ENCODE measurements at regions not wholly inside any gene's neighbourhood (a gene's known extent, or its start where the extent isn't known, plus 50 kb on each side); places are given as distances from the start of the nearest gene placed in this dataset.

DNA sequence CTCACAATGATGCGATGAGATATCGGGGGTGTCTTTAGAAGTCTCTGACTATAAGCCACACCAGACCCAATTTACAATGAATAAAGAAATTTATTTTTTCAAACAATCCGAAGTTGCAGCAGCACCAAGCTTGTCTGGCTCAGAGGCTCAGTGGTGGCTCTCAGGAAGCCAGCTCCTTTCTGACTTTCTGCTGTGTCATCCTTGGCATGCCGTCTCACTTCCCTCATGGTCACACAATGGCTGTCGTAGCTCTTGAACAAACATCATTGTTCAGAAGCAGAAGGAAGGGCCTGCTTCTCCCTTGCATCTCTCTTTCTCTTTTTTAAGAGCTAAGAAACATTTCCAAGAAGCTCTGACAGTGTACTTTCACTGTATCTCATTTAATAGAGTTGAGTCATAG is 299.0 kb downstream of the DOK5 start:
- 69 to 71% methylated on average over 5 of the region's 5 CpGs for WGBS, 2 donors
- DNase-seq (no peak), ATAC-seq (ENCODE audit: low FRiP score in 2 of 2) (no peak)
- TF ChIP-seq EP300 (IDR thresholded peaks at IDR 0.05) (no peak), POLR2AphosphoS5 (IDR thresholded peaks at IDR 0.05) (no peak), POLR2A (IDR thresholded peaks at IDR 0.05) (no peak)
- TF ChIP-seq, protein P1, sequence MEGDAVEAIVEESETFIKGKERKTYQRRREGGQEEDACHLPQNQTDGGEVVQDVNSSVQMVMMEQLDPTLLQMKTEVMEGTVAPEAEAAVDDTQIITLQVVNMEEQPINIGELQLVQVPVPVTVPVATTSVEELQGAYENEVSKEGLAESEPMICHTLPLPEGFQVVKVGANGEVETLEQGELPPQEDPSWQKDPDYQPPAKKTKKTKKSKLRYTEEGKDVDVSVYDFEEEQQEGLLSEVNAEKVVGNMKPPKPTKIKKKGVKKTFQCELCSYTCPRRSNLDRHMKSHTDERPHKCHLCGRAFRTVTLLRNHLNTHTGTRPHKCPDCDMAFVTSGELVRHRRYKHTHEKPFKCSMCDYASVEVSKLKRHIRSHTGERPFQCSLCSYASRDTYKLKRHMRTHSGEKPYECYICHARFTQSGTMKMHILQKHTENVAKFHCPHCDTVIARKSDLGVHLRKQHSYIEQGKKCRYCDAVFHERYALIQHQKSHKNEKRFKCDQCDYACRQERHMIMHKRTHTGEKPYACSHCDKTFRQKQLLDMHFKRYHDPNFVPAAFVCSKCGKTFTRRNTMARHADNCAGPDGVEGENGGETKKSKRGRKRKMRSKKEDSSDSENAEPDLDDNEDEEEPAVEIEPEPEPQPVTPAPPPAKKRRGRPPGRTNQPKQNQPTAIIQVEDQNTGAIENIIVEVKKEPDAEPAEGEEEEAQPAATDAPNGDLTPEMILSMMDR (IDR thresholded peaks at IDR 0.05): no peak
- H3K4me1 ChIP-seq: no peaks in the 10 kb centered on the region
- no peaks in the 10 kb centered on the region for H3K36me3 ChIP-seq
- H3K27ac ChIP-seq: no peak overlapping the region
- no peak overlapping the region for H3K4me3 ChIP-seq
- H3K9me3 ChIP-seq: no peaks in the 10 kb centered on the region
- no peaks in the 10 kb centered on the region for H3K27me3 ChIP-seq

DNA sequence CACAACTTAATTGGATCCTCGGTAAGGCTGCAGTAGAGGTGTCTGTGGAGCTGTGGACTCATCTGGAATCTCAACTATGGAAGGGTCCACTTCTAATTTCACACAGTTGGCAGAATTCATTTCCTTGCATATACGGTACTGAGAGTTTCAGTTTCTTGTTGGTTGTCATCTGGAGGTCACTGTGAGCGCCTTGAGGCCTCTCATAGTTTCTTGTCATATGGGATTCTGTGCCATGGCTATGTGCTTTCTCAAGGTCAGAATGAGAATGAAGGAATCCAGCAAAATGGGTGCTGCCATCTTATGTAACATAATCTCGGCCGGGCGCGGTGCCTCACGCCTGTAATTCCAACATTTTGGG is 298.2 kb downstream of the DOK5 start:
- Histone ChIP-seq H3K4me1 (no peaks in the 10 kb centered on the region), H3K27me3 (no peaks in the 10 kb centered on the region), H3K36me3 (no peaks in the 10 kb centered on the region), H3K27ac (no peak overlapping the region), H3K4me3 (no peak overlapping the region), H3K9me3 (no peaks in the 10 kb centered on the region)
- DNase-seq: peak in 1 of 2 donors; percentile 13
- 75 to 87% methylated on average over 7 to 8 of the region's 8 CpGs for WGBS, 2 donors
- TF ChIP-seq POLR2A (IDR thresholded peaks at IDR 0.05): no peak
- TF ChIP-seq EP300 (IDR thresholded peaks at IDR 0.05): no peak
- no peak for TF ChIP-seq POLR2AphosphoS5 (IDR thresholded peaks at IDR 0.05)
- TF ChIP-seq, protein P1 (IDR thresholded peaks at IDR 0.05): no peak
- ATAC-seq (ENCODE audit: low FRiP score in 2 of 2): no peak

DNA sequence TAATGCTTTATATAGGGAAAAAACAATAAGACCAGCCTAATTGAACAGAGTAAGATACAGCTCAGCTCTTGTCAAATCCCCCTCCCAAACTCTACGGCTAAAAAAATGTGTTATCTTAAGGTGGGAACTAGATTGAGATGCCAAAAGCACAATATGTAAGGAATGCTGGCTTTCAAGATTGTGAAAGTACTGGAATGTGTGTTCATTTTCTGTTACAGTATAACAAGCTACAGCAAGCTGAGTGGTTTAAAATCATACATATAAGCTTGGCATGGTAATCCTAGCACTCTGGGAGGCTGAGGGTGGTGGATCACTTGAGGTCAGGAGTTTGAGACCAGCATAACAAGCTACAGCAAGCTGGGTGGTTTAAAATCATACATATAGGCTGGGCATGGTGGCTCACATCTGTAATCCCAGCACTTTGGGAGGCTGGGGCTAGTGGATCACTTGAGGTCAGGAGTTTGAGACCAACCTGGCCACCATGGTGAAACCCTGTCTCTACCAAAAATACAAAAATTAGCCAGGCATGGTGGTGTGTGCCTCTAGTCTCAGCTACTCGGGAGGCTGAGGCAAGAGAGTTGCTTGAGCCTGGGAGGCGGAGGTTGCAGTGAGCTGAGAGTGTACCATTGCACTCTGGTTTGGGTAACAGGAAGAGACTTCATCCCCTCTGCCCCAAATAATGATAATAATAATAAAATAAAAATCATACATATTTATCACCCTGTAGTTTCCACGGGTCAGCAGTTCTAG is 297.7 kb downstream of the DOK5 start:
- Histone ChIP-seq H3K27ac (no peak overlapping the region), H3K27me3 (no peaks in the 10 kb centered on the region), H3K9me3 (no peaks in the 10 kb centered on the region), H3K36me3 (no peaks in the 10 kb centered on the region), H3K4me3 (no peak overlapping the region), H3K4me1 (no peaks in the 10 kb centered on the region)
- 70 to 76% methylated on average over 4 of the region's 4 CpGs for WGBS, 2 donors
- no peak for DNase-seq
- TF ChIP-seq, protein P1 (IDR thresholded peaks at IDR 0.05): no peak
- TF ChIP-seq EP300 (IDR thresholded peaks at IDR 0.05): no peak
- ATAC-seq (ENCODE audit: low FRiP score in 2 of 2): no peak

DNA sequence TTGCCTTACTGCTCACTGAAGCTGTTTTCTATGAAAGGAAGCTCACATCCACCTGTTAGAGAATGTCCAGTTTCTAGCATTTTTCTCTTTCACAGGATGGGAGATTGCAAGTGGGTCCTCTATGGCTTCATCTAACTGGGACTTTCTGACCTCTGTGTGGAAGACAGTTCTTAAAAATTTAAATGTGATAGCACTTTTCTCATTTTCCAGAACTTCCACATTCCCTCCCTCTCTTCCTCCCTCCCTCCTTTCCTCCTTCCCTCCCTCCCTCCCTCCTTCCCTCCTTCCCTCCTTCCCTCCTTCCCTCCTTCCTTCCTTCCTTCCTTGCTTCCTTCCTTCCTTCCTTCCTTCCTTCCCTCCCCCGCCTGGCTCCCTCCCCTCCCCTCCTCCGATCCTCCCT is 291.1 kb downstream of the DOK5 start:
- no peak for DNase-seq
- Histone ChIP-seq H3K4me3 (no peak overlapping the region), H3K4me1 (no peaks in the 10 kb centered on the region), H3K27me3 (no peaks in the 10 kb centered on the region), H3K36me3 (no peaks in the 10 kb centered on the region), H3K9me3 (no peaks in the 10 kb centered on the region), H3K27ac (no peak overlapping the region)
- 60 to 77% methylated on average over 2 of the region's 2 CpGs for WGBS, 2 donors
- TF ChIP-seq EP300 (IDR thresholded peaks at IDR 0.05) (no peak), POLR2AphosphoS5 (IDR thresholded peaks at IDR 0.05) (no peak), POLR2A (IDR thresholded peaks at IDR 0.05) (no peak)
- TF ChIP-seq, protein P1 (IDR thresholded peaks at IDR 0.05): no peak
- no peak for ATAC-seq (ENCODE audit: low FRiP score in 2 of 2)

DNA sequence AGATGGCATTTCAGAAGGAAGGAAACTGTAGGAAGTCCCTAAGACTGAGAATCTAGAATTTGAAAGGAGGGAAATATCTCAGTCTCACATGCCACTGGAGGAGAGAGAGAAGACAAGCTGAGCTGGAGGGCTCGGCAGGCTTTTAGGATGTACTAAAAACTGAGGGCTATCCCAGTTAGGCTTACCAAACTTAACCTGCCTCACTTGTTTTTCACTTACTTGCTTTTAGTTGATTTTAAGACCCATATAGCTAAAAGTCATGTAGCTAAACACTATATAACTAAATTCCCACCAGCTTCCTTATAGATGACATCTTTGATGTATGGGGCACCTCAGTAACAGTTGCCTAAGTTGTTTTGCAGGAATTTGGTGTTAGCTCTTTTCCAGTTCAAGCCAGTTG is 288.0 kb downstream of the DOK5 start:
- ATAC-seq (ENCODE audit: low FRiP score in 2 of 2) (no peak), DNase-seq (no peak)
- H3K4me1 ChIP-seq: no peaks in the 10 kb centered on the region
- no peak overlapping the region for H3K4me3 ChIP-seq
- no peaks in the 10 kb centered on the region for H3K27me3 ChIP-seq
- H3K27ac ChIP-seq: no peak overlapping the region
- H3K36me3 ChIP-seq: no peaks in the 10 kb centered on the region
- 92 to 93% methylated on average over 1 of the region's 1 CpG for WGBS, 2 donors
- TF ChIP-seq EP300 (IDR thresholded peaks at IDR 0.05) (no peak), POLR2AphosphoS5 (IDR thresholded peaks at IDR 0.05) (no peak), POLR2A (IDR thresholded peaks at IDR 0.05) (no peak)
- TF ChIP-seq, protein P1 (IDR thresholded peaks at IDR 0.05): no peak
- H3K9me3 ChIP-seq: no peaks in the 10 kb centered on the region
